ENCODE measurements at regions not wholly inside any gene's neighbourhood (a gene's known extent, or its start where the extent isn't known, plus 50 kb on each side); places are given as distances from the start of the nearest gene placed in this dataset.

- TF ChIP-seq CTCF (IDR thresholded peaks at IDR 0.05) (no peak), YY1 (IDR thresholded peaks at IDR 0.05; ENCODE audit: low read depth) (no peak), POLR2AphosphoS5 (IDR thresholded peaks at IDR 0.05; ENCODE audit: low read depth, low read length) (no peak), NFIC (IDR thresholded peaks at IDR 0.05; ENCODE audit: borderline replicate concordance) (no peak), SMC3 (IDR thresholded peaks at IDR 0.05; ENCODE audit: low read depth, low read length) (no peak), MAX (IDR thresholded peaks at IDR 0.05; ENCODE audit: low read depth) (no peak), EP300 (IDR thresholded peaks at IDR 0.05; ENCODE audit: borderline replicate concordance in 1 of 2, low read depth in 1 of 2, low read length in 1 of 2) (no peak), RXRA (IDR thresholded peaks at IDR 0.05; ENCODE audit: borderline replicate concordance, low read depth) (no peak)
Observed at GRCh38 chr12:129987841-129988240, 84.0 kb upstream of the TMEM132D start.

All from SK-N-SH (cell line).